ENCODE measurements at regions not wholly inside any gene's neighbourhood (a gene's known extent, or its start where the extent isn't known, plus 50 kb on each side); places are given as distances from the start of the nearest gene placed in this dataset.

GRCh38 chrX:16516232-16516876 lies 133.6 kb upstream of the S100G start:
- Histone ChIP-seq H3K27me3 (peaks cover 0 to under 1% (median 0%) of the 10 kb centered on the region in 9 donors), H3K4me3 (no peak overlapping the region), H3K36me3 (no peaks in the 10 kb centered on the region), H3K9me3 (no peaks in the 10 kb centered on the region), H3K27ac (peak overlapping the region in 1 of 12 donors; percentile 41), H3K4me1 (no peaks in the 10 kb centered on the region)
- intact Hi-C loops (cut with DNase I) = no loop called here
- TF ChIP-seq CTCF (IDR thresholded peaks at IDR 0.05) (no peak), POLR2A (IDR thresholded peaks at IDR 0.05) (no peak)
- WGBS, 4 donors = 68 to 95% (median 93%) methylated on average over 3 of the region's 3 CpGs
- ATAC-seq = no peak
- DNase-seq = no peak

DNA sequence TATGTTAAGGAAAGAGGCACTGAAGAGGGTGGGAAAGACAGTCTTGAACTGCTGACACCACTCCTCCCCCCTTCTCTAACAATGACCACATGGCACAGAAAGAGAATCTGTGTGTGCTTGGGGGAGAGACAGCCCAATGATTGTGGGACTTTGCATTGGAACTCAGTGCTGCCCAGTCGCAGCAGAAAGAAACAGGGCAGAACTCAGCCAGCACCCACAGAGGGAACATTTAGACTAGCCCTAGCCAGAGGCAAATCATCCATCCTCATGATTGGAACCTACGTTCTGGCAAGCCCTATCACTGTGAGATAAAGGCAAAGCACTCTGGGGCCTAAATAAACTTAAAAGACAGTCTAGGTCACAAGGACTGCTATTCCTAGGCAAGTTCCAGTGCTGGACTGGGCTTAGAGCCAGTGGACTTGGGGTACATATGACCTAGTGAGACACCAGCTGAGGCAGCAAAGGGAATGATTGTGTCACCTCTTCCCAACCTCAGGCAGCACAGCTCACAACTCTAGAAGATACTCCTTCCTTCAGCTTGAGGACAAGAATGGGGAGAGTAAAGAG lies 132.8 kb upstream of the S100G start:
- Histone ChIP-seq H3K4me3 (no peak overlapping the region), H3K36me3 (no peaks in the 10 kb centered on the region), H3K4me1 (no peaks in the 10 kb centered on the region), H3K9me3 (no peaks in the 10 kb centered on the region), H3K27me3 (no peaks in the 10 kb centered on the region), H3K27ac (peak overlapping the region in 1 of 12 donors; percentile 41)
- 33 to 58% (median 46%) methylated on average over 2 of the region's 2 CpGs for WGBS, 4 donors
- peak; percentile 75 to 95 (median 91) for ATAC-seq
- intact Hi-C loops (cut with DNase I) = no loop called here
- TF ChIP-seq POLR2A (IDR thresholded peaks at IDR 0.05) (no peak), CTCF (IDR thresholded peaks at IDR 0.05) (no peak)
- DNase-seq = peak in 4 of 5 donors; percentile 10 to 67 (median 39)

- TF ChIP-seq CTCF (IDR thresholded peaks at IDR 0.05) (no peak), POLR2A (IDR thresholded peaks at IDR 0.05) (no peak)
- DNase-seq (no peak), ATAC-seq (no peak)
- no peak overlapping the region for H3K27ac ChIP-seq
- no peaks in the 10 kb centered on the region for H3K4me1 ChIP-seq
- H3K36me3 ChIP-seq = no peaks in the 10 kb centered on the region
- no peaks in the 10 kb centered on the region for H3K9me3 ChIP-seq
- no peak overlapping the region for H3K4me3 ChIP-seq
- no peaks in the 10 kb centered on the region for H3K27me3 ChIP-seq
- 90 to 97% (median 93%) methylated on average over 2 to 3 of the region's 3 CpGs for WGBS, 4 donors
- intact Hi-C loops (cut with DNase I) = no loop called here
Measured at GRCh38 chrX:16518131-16518530, 131.8 kb upstream of the S100G start.

- Histone ChIP-seq H3K27ac (no peak overlapping the region), H3K4me3 (no peak overlapping the region), H3K4me1 (no peaks in the 10 kb centered on the region), H3K36me3 (no peaks in the 10 kb centered on the region), H3K27me3 (no peaks in the 10 kb centered on the region), H3K9me3 (peaks cover 0 to 13% (median 0%) of the 10 kb centered on the region in 12 donors)
- ATAC-seq (no peak), DNase-seq (no peak)
- intact Hi-C loops (cut with DNase I) = no loop called here
- no peak for TF ChIP-seq CTCF (IDR thresholded peaks at IDR 0.05)
- TF ChIP-seq POLR2A (IDR thresholded peaks at IDR 0.05) = no peak
- 4 to 17% (median 11%) methylated on average over 1 of the region's 1 CpG for WGBS, 4 donors
Measured at GRCh38 chrX:16524316-16524715, 125.6 kb upstream of the S100G start.

Data from heart left ventricle (tissue), 16 donors.